Glutamatergic neuron (in vitro differentiated cells): ENCODE measurements at regions not wholly inside any gene's neighbourhood (a gene's known extent, or its start where the extent isn't known, plus 50 kb on each side); places are given as distances from the start of the nearest gene placed in this dataset.

ENCODE experiments used
- DNase-seq: peaks from one replicate; pipeline ENCODE4 v3.0.0; 2022
- H3K27ac Mint-ChIP-seq: one replicate; pipeline ENCODE4 v1.8.0; 2020; ENCODE audit warnings: mild to moderate bottlenecking, mixed read lengths, inconsistent platforms; ENCODE audit not compliant: unreplicated experiment
- H3K27me3 Mint-ChIP-seq: one replicate; pipeline ENCODE4 v1.8.0; 2020; ENCODE audit warnings: mild to moderate bottlenecking, moderate library complexity, mixed read lengths, inconsistent platforms; ENCODE audit not compliant: unreplicated experiment
- H3K36me3 Mint-ChIP-seq: one replicate; pipeline ENCODE4 v1.8.0; 2020; ENCODE audit warnings: mild to moderate bottlenecking, mixed read lengths, inconsistent platforms; ENCODE audit not compliant: unreplicated experiment
- H3K4me1 Mint-ChIP-seq: one replicate; pipeline ENCODE4 v1.8.0; 2020; ENCODE audit warnings: mild to moderate bottlenecking, low read depth, mixed read lengths, inconsistent platforms; ENCODE audit not compliant: unreplicated experiment
- H3K4me3 Mint-ChIP-seq: one replicate; pipeline ENCODE4 v1.8.0; 2020; ENCODE audit warnings: mild to moderate bottlenecking, mixed read lengths, inconsistent platforms; ENCODE audit not compliant: unreplicated experiment
- H3K9me3 Mint-ChIP-seq: one replicate; pipeline ENCODE4 v1.8.0; 2020; ENCODE audit warnings: mild to moderate bottlenecking, moderate library complexity, mixed read lengths, inconsistent platforms; ENCODE audit not compliant: unreplicated experiment
- TF ChIP-seq, protein P1 (sequence below): fragments of 200-600 bp; sonication (generic); IDR thresholded peaks from one replicate; pipeline ENCODE4 v1.5.0; 2021; ENCODE audit not compliant: partially characterized antibody, unreplicated experiment

DNA sequence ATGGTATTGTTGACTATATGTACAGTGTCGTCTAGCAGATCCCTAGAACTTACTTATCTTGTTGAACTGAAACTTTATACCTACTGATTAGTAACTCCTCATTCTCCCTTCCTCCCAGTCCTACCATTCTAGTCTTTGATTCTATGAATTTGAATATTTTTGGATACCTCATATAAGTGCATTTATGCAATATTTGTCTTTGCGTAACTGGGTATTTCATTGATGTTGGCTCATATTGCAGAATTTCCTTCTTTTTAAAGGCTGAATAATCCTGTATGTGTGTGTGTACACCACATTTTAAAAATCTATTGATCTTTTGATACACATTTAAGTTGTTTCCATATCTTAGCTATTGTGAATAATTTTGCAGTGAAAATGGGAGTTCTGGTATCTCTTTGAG is 119.9 kb downstream of the SOX4 start:
- peaks cover 21% of the 10 kb centered on the region for H3K4me1 Mint-ChIP-seq
- H3K27me3 Mint-ChIP-seq, result peaks cover 1% of the 10 kb centered on the region
- H3K4me3 Mint-ChIP-seq, result no peak overlapping the region
- peaks cover 1% of the 10 kb centered on the region for H3K9me3 Mint-ChIP-seq
- no peaks in the 10 kb centered on the region for H3K36me3 Mint-ChIP-seq
- no peak for DNase-seq
- H3K27ac Mint-ChIP-seq, result no peak overlapping the region
- TF ChIP-seq, protein P1, sequence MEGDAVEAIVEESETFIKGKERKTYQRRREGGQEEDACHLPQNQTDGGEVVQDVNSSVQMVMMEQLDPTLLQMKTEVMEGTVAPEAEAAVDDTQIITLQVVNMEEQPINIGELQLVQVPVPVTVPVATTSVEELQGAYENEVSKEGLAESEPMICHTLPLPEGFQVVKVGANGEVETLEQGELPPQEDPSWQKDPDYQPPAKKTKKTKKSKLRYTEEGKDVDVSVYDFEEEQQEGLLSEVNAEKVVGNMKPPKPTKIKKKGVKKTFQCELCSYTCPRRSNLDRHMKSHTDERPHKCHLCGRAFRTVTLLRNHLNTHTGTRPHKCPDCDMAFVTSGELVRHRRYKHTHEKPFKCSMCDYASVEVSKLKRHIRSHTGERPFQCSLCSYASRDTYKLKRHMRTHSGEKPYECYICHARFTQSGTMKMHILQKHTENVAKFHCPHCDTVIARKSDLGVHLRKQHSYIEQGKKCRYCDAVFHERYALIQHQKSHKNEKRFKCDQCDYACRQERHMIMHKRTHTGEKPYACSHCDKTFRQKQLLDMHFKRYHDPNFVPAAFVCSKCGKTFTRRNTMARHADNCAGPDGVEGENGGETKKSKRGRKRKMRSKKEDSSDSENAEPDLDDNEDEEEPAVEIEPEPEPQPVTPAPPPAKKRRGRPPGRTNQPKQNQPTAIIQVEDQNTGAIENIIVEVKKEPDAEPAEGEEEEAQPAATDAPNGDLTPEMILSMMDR, result no peak

DNA sequence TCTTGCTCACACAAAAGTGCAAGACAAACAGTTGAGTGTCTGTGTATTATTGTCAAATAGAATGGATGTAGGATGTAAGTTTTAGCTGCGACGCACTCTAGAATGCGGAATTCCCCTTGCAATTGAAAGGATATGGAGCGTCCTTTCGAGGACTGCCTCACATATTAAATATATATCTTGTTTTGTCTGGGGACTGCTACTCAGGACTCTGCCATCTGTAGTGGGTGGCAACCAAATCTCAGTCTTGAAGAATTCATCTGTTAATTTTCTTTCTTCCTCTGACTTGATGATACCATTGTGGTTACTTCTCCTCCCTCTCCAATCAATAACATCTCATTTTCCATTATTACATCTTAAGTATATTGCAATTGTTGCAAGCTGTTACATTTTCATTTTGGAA is 121.6 kb downstream of the SOX4 start:
- peaks cover 2% of the 10 kb centered on the region for H3K9me3 Mint-ChIP-seq
- H3K27ac Mint-ChIP-seq, result no peak overlapping the region
- no peaks in the 10 kb centered on the region for H3K36me3 Mint-ChIP-seq
- H3K27me3 Mint-ChIP-seq, result peaks cover 1% of the 10 kb centered on the region
- no peak for DNase-seq
- TF ChIP-seq, protein P1, result no peak
- H3K4me3 Mint-ChIP-seq, result no peak overlapping the region
- peaks cover 19% of the 10 kb centered on the region for H3K4me1 Mint-ChIP-seq

DNA sequence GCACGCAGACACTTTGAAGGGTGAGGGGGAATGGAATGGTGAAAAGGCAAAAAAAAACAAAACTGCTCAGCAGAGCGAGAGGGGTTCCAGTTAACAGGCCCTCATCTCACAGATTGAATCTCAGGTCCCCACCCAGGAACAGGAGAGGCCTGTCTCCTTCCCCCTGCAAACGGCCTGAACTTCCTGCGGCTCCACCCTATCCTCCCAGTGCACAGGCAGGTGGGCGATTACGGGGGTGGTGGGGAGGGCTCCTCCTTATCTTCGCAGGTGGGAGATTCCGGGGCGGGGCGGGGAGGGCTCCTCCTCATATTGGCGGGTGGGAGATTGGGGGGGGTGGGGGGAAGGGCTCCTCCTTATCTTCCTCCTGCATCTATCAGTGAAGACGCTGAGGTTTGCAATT is 129.0 kb downstream of the SOX4 start:
- Mint-ChIP-seq H3K27ac (peak overlapping the region; percentile 29), H3K4me3 (no peak overlapping the region), H3K4me1 (no peaks in the 10 kb centered on the region), H3K27me3 (no peaks in the 10 kb centered on the region), H3K9me3 (peaks cover 4% of the 10 kb centered on the region), H3K36me3 (no peaks in the 10 kb centered on the region)
- TF ChIP-seq, protein P1, result no peak
- DNase-seq, result no peak

DNA sequence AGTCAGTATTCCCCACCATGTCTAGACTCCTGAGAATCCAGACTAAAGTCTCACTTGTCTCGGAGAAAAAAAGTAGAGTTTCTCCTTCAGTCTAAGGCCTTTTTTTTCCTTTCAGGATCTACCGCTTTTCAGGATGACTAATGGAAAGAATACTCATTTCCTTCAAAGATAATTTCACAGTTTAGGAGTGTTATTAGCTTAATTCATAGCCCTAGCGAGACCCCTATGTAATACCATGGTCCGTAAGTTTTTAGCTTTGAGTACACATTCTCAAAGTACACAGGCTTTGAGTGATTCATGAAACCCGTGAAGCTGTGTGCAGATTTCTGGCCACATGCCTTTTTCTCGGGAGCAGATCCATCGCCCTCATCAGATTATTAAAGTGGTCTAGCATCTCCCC is 133.1 kb downstream of the SOX4 start:
- Mint-ChIP-seq H3K36me3 (no peaks in the 10 kb centered on the region), H3K27ac (no peak overlapping the region), H3K9me3 (peaks cover 8% of the 10 kb centered on the region), H3K27me3 (no peaks in the 10 kb centered on the region), H3K4me3 (no peak overlapping the region), H3K4me1 (peaks cover 8% of the 10 kb centered on the region)
- TF ChIP-seq, protein P1, result no peak
- DNase-seq, result no peak

DNA sequence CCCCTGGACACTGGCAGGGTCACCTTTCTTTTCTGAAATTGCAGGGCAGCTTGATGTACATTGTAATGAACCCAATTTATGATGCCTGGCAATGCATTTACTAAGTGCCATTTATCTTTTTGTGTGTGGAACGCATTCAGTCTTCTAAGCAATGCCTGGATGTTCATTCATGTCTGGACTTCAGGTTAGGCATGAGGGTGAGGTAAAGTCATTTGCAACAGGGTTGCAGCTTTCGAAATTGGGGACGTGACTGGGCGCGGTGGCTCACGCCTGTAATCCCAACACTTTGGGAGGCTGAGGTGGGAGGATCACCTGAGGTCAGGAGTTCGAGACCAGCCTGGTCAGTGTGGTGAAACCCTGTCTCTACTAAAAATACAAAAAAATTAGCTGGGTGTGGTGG is 134.6 kb downstream of the SOX4 start:
- H3K4me1 Mint-ChIP-seq, result peaks cover 12% of the 10 kb centered on the region
- TF ChIP-seq, protein P1, result no peak
- no peaks in the 10 kb centered on the region for H3K36me3 Mint-ChIP-seq
- no peak overlapping the region for H3K27ac Mint-ChIP-seq
- H3K9me3 Mint-ChIP-seq, result peaks cover 8% of the 10 kb centered on the region
- no peaks in the 10 kb centered on the region for H3K27me3 Mint-ChIP-seq
- DNase-seq, result no peak
- no peak overlapping the region for H3K4me3 Mint-ChIP-seq
